HFFc6 (cell line): ENCODE measurements at regions not wholly inside any gene's neighbourhood (a gene's known extent, or its start where the extent isn't known, plus 50 kb on each side); places are given as distances from the start of the nearest gene placed in this dataset.

Experiments used
- DNase-seq: peaks from one replicate; pipeline ENCODE4 v3.0.0-alpha.2; 2018
- H3K27ac Mint-ChIP-seq: 2 replicates; pipeline ENCODE4 v1.8.0; 2020; ENCODE audit warnings: mild to moderate bottlenecking, mixed read lengths
- H3K27me3 Mint-ChIP-seq: 2 replicates; pipeline ENCODE4 v1.8.0; 2021; ENCODE audit warnings: mild to moderate bottlenecking, moderate library complexity, mixed read lengths; ENCODE audit not compliant: insufficient read depth
- H3K36me3 Mint-ChIP-seq: 2 replicates; pipeline ENCODE4 v1.8.0; 2021; ENCODE audit warnings: low read depth, mixed read lengths
- H3K4me1 Mint-ChIP-seq: 2 replicates; pipeline ENCODE4 v1.8.0; 2020; ENCODE audit warnings: low read depth, mixed read lengths
- H3K4me3 Mint-ChIP-seq: 2 replicates; pipeline ENCODE4 v1.8.0; 2020; ENCODE audit warnings: mild to moderate bottlenecking, moderate library complexity, mixed read lengths
- H3K9me3 Mint-ChIP-seq: 2 replicates; pipeline ENCODE4 v1.8.0; 2020; ENCODE audit warnings: mild to moderate bottlenecking, mixed read lengths
- CTCF ChIP-seq: fragments of 200-600 bp; sonication (generic); IDR thresholded peaks from 2 replicates; pipeline ENCODE4 v1.5.0; 2021; ENCODE audit warnings: antibody characterized with exemption, mild to moderate bottlenecking

GRCh38 chr17:27242951-27243350 lies 51.0 kb upstream of the WSB1 start:
- Mint-ChIP-seq H3K27ac (no peak overlapping the region), H3K27me3 (peaks cover 3% of the 10 kb centered on the region), H3K9me3 (no peaks in the 10 kb centered on the region), H3K36me3 (no peaks in the 10 kb centered on the region), H3K4me3 (no peak overlapping the region), H3K4me1 (peaks cover 38% of the 10 kb centered on the region)
- no peak for DNase-seq
- TF ChIP-seq CTCF = no peak

GRCh38 chr17:27244011-27244410 lies 49.9 kb upstream of the WSB1 start:
- Mint-ChIP-seq H3K36me3 (no peaks in the 10 kb centered on the region), H3K4me1 (peaks cover 39% of the 10 kb centered on the region), H3K27ac (no peak overlapping the region), H3K4me3 (no peak overlapping the region), H3K27me3 (peaks cover 2% of the 10 kb centered on the region; the same call in 1 of the 2 replicates), H3K9me3 (no peaks in the 10 kb centered on the region)
- DNase-seq = no peak
- no peak for TF ChIP-seq CTCF
